ENCODE measurements at regions not wholly inside any gene's neighbourhood (a gene's known extent, or its start where the extent isn't known, plus 50 kb on each side); places are given as distances from the start of the nearest gene placed in this dataset.

GRCh38 chr12:39028382-39028781 is 123.0 kb upstream of the CPNE8 start:
- ChIA-PET POLR2A (no interaction called here), CTCF (no interaction called here)
- DNase-seq (ENCODE audit: extremely low spot score): no peak
- no peak for TF ChIP-seq ARNT (IDR thresholded peaks at IDR 0.05)
- no peak for TF ChIP-seq NFRKB (IDR thresholded peaks at IDR 0.05)
- no peak for TF ChIP-seq L3MBTL2 (conservative IDR thresholded peaks at IDR 0.05)
- no peak for TF ChIP-seq BHLHE40 (IDR thresholded peaks at IDR 0.05; ENCODE audit: borderline replicate concordance)
- no peak for TF ChIP-seq FOXA1 (IDR thresholded peaks at IDR 0.05)
- no peak for TF ChIP-seq FOXK2 (IDR thresholded peaks at IDR 0.05)

- DNase-seq (ENCODE audit: extremely low spot score): no peak
- ChIA-PET POLR2A (no interaction called here), CTCF (no interaction called here)
- no peak for TF ChIP-seq FOXM1 (IDR thresholded peaks at IDR 0.05; ENCODE audit: borderline replicate concordance)
- TF ChIP-seq FOXA1 (IDR thresholded peaks at IDR 0.05): no peak
- no peak for TF ChIP-seq LEF1 (IDR thresholded peaks at IDR 0.05; ENCODE audit: borderline replicate concordance)
- no peak for TF ChIP-seq HDGF (IDR thresholded peaks at IDR 0.05; ENCODE audit: borderline replicate concordance)
- no peak for TF ChIP-seq TARDBP (IDR thresholded peaks at IDR 0.05)
- no peak for TF ChIP-seq PKNOX1 (IDR thresholded peaks at IDR 0.05)
- TF ChIP-seq ELF4 (IDR thresholded peaks at IDR 0.05): no peak
- no peak for TF ChIP-seq SP1 (IDR thresholded peaks at IDR 0.05)
- TF ChIP-seq ZNF384 (IDR thresholded peaks at IDR 0.05): no peak
- TF ChIP-seq FOXK2 (IDR thresholded peaks at IDR 0.05): no peak
- no peak for TF ChIP-seq SUZ12 (IDR thresholded peaks at IDR 0.05)
These were observed 107.5 kb upstream of the CPNE8 start for GRCh38 chr12:39012870-39013269.

- DNase-seq (ENCODE audit: extremely low spot score): no peak
- ChIA-PET CTCF (no interaction called here), POLR2A (no interaction called here)
- TF ChIP-seq FOXK2 (IDR thresholded peaks at IDR 0.05): no peak
These were observed 105.8 kb upstream of the CPNE8 start for GRCh38 chr12:39011166-39011565.

DNA sequence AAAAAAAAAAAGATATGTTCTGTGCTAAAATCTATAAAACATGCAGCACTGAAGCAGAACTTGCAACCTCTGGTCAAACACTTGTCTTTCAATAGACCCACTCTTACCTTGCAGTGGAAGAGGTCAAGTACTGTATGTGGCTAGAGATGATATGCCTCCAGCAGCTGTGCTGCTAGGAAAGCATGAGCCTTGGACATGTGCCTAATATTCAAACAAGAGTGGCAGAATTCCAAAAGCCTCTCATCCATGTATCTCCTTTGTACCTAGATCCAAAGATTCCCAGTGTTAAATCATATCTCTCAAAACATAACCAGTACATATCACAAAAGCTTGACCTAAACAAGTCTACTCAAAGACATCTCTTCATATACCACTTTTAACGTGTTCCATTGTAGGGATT is 105.0 kb upstream of the CPNE8 start:
- no peak for TF ChIP-seq FOXA1 (IDR thresholded peaks at IDR 0.05)
- TF ChIP-seq CTBP1 (IDR thresholded peaks at IDR 0.05; ENCODE audit: borderline replicate concordance): no peak
- no peak for TF ChIP-seq SUZ12 (IDR thresholded peaks at IDR 0.05)
- TF ChIP-seq ARNT (IDR thresholded peaks at IDR 0.05): no peak
- TF ChIP-seq L3MBTL2 (conservative IDR thresholded peaks at IDR 0.05): no peak
- no peak for DNase-seq (ENCODE audit: extremely low spot score)
- POLR2A ChIA-PET: no interaction called here
- CTCF ChIA-PET: no interaction called here

DNA sequence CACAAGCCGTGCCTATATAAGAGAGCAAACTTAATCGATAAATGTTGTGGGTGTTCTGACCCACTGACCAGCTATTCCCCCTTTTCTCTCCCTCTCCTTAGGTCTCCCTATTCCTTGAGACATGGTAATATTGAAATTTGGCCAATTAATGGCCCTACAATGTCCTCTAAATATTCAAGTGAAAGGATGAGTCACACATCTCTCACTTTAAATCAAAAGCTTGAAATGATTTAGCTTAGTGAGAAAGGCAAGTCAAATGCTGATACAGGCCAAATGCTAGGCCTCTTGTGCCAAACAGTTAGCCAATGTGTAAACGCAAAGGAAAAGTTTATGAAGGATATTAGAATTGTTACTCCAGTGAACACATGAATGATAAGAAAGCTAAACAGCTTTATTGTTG is 102.2 kb upstream of the CPNE8 start:
- DNase-seq (ENCODE audit: extremely low spot score): no peak
- no peak for TF ChIP-seq LEF1 (IDR thresholded peaks at IDR 0.05; ENCODE audit: borderline replicate concordance)
- ChIA-PET CTCF (no interaction called here), POLR2A (no interaction called here)

DNA sequence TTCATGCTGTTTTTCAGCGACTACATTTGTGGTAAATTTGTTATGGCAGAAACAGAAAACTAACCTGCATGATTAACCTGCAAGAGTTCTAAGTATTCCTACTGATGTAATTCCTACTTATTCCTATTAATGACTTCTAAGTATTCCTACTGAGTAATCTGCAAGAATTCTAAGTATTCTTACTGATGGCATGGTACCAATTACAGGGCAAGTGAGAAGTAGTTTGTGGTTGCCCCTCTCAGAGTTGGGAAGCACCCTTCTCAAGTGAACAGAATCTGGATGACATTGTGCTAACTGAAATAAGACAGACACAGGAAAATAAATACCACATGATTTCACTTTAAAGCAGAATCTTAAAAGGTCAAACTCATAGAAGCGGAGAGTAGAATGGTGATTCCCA is 100.9 kb upstream of the CPNE8 start:
- ChIA-PET POLR2A (no interaction called here), CTCF (interaction anchor here (0.5 kb wide), 1 partner anchor 45 kb away, joined by 3 read pairs; no protein-coding TSS in a partner anchor)
- TF ChIP-seq SP1 (IDR thresholded peaks at IDR 0.05) (no peak), HDGF (IDR thresholded peaks at IDR 0.05; ENCODE audit: borderline replicate concordance) (no peak)
- DNase-seq (ENCODE audit: extremely low spot score): no peak

GRCh38 chr12:39005671-39006070 is 100.3 kb upstream of the CPNE8 start:
- no peak for TF ChIP-seq NFRKB (IDR thresholded peaks at IDR 0.05)
- TF ChIP-seq SP1 (IDR thresholded peaks at IDR 0.05): no peak
- no peak for TF ChIP-seq L3MBTL2 (conservative IDR thresholded peaks at IDR 0.05)
- no peak for TF ChIP-seq CTBP1 (IDR thresholded peaks at IDR 0.05; ENCODE audit: borderline replicate concordance)
- TF ChIP-seq FOXK2 (IDR thresholded peaks at IDR 0.05): no peak
- TF ChIP-seq ARNT (IDR thresholded peaks at IDR 0.05): no peak
- TF ChIP-seq SUZ12 (IDR thresholded peaks at IDR 0.05): no peak
- TF ChIP-seq HDGF (IDR thresholded peaks at IDR 0.05; ENCODE audit: borderline replicate concordance): no peak
- TF ChIP-seq ELF4 (IDR thresholded peaks at IDR 0.05): no peak
- no peak for TF ChIP-seq ZNF384 (IDR thresholded peaks at IDR 0.05)
- no peak for TF ChIP-seq LEF1 (IDR thresholded peaks at IDR 0.05; ENCODE audit: borderline replicate concordance)
- no peak for TF ChIP-seq PKNOX1 (IDR thresholded peaks at IDR 0.05)
- no peak for TF ChIP-seq TARDBP (IDR thresholded peaks at IDR 0.05)
- no peak for TF ChIP-seq FOXM1 (IDR thresholded peaks at IDR 0.05; ENCODE audit: borderline replicate concordance)
- no peak for TF ChIP-seq FOXA1 (IDR thresholded peaks at IDR 0.05)
- POLR2A ChIA-PET: no interaction called here
- CTCF ChIA-PET: interaction anchor here (0.5 kb wide), 1 partner anchor 44 kb away, joined by 3 read pairs; no protein-coding TSS in a partner anchor
- no peak for DNase-seq (ENCODE audit: extremely low spot score)

GRCh38 chr12:39003541-39004155 is 98.3 kb upstream of the CPNE8 start:
- TF ChIP-seq TARDBP (IDR thresholded peaks at IDR 0.05) (no peak), PKNOX1 (IDR thresholded peaks at IDR 0.05) (no peak)
- ChIA-PET CTCF (no interaction called here), POLR2A (no interaction called here)
- no peak for DNase-seq (ENCODE audit: extremely low spot score)
